Endothelial cell (in vitro differentiated cells): ENCODE measurements at regions not wholly inside any gene's neighbourhood (a gene's known extent, or its start where the extent isn't known, plus 50 kb on each side); places are given as distances from the start of the nearest gene placed in this dataset.

ENCODE experiments used
- DNase-seq: peaks from one replicate; pipeline ENCODE4 v3.0.0; 2021; ENCODE audit warnings: low spot score
- H3K27ac Mint-ChIP-seq: one replicate; pipeline ENCODE4 v1.8.0; 2021; ENCODE audit warnings: mixed read lengths, inconsistent platforms; ENCODE audit not compliant: unreplicated experiment
- H3K27me3 Mint-ChIP-seq: one replicate; pipeline ENCODE4 v1.8.0; 2021; ENCODE audit warnings: mild to moderate bottlenecking, moderate library complexity, mixed read lengths, inconsistent platforms; ENCODE audit not compliant: unreplicated experiment
- H3K36me3 Mint-ChIP-seq: one replicate; pipeline ENCODE4 v1.8.0; 2021; ENCODE audit warnings: mild to moderate bottlenecking, low read depth, mixed read lengths, inconsistent platforms; ENCODE audit not compliant: unreplicated experiment
- H3K4me1 Mint-ChIP-seq: one replicate; pipeline ENCODE4 v1.8.0; 2021; ENCODE audit warnings: mild to moderate bottlenecking, mixed read lengths, inconsistent platforms; ENCODE audit not compliant: unreplicated experiment
- H3K4me3 Mint-ChIP-seq: one replicate; pipeline ENCODE4 v1.8.0; 2021; ENCODE audit warnings: mild to moderate bottlenecking, mixed read lengths, inconsistent platforms; ENCODE audit not compliant: unreplicated experiment
- H3K9me3 Mint-ChIP-seq: one replicate; pipeline ENCODE4 v1.8.0; 2021; ENCODE audit warnings: mixed read lengths, inconsistent platforms; ENCODE audit not compliant: unreplicated experiment
- TF ChIP-seq, protein P1 (sequence below): fragments of 200-600 bp; sonication (generic); IDR thresholded peaks from one replicate; pipeline ENCODE4 v1.5.0; 2021; ENCODE audit warnings: antibody characterized with exemption; ENCODE audit not compliant: unreplicated experiment

DNA sequence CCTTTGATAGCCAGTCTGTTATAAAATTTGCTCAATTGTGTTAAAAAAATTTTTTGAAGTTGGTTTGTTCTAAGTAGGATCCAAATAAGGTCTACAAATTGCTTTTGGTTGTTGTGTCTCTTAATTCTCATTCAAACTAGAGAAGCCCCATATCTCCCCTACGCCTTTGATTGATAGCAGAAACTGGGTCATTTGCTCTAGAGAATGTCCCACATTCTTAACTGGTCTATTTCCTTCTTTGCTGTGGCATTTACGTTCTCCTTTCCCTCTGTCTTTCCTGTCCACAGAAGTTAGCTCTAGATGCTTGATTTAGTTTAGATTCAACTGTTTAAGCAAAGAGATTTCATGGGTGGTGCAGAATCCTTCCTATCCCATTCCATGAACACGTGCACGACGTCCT lies 174.6 kb upstream of the SVIL start:
- Mint-ChIP-seq H3K4me1 (peaks cover 15% of the 10 kb centered on the region), H3K27me3 (no peaks in the 10 kb centered on the region), H3K9me3 (no peaks in the 10 kb centered on the region), H3K36me3 (no peaks in the 10 kb centered on the region), H3K4me3 (no peak overlapping the region), H3K27ac (no peak overlapping the region)
- TF ChIP-seq, protein P1, sequence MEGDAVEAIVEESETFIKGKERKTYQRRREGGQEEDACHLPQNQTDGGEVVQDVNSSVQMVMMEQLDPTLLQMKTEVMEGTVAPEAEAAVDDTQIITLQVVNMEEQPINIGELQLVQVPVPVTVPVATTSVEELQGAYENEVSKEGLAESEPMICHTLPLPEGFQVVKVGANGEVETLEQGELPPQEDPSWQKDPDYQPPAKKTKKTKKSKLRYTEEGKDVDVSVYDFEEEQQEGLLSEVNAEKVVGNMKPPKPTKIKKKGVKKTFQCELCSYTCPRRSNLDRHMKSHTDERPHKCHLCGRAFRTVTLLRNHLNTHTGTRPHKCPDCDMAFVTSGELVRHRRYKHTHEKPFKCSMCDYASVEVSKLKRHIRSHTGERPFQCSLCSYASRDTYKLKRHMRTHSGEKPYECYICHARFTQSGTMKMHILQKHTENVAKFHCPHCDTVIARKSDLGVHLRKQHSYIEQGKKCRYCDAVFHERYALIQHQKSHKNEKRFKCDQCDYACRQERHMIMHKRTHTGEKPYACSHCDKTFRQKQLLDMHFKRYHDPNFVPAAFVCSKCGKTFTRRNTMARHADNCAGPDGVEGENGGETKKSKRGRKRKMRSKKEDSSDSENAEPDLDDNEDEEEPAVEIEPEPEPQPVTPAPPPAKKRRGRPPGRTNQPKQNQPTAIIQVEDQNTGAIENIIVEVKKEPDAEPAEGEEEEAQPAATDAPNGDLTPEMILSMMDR: no peak
- DNase-seq: no peak

DNA sequence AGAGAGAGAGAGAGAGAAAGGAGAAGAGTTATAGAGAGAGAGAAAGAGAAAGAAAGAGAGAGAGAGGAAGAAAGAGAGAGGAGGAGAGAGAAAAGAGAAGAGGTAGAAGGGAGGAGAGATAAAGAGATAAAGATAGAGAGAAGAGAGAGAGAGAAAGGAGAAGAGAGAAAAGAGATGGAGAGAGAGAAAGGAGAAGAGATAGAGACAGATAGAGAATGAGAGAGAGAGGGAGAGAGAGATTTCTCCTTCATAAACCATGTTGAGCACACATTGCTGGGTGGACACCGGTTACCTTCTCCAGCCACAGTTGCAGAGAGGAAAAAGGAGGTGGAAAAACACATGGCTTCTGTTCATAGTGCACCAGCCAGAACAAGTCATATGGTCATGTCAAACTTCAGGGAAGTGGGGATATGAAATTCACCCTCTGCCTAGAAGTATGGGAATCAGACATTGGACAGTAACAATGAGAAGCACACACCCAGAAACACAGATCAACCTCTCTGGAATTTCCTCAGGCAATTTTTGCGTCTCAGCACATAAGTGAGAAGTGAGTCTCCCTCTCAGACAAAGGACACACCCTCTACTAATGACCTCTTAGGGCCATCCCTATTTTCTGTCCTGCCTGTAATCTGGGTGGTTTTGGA lies 172.5 kb upstream of the SVIL start:
- H3K36me3 Mint-ChIP-seq: no peaks in the 10 kb centered on the region
- no peaks in the 10 kb centered on the region for H3K9me3 Mint-ChIP-seq
- no peaks in the 10 kb centered on the region for H3K27me3 Mint-ChIP-seq
- DNase-seq: no peak
- no peak overlapping the region for H3K27ac Mint-ChIP-seq
- TF ChIP-seq, protein P1: no peak
- no peak overlapping the region for H3K4me3 Mint-ChIP-seq
- peaks cover 27% of the 10 kb centered on the region for H3K4me1 Mint-ChIP-seq

DNA sequence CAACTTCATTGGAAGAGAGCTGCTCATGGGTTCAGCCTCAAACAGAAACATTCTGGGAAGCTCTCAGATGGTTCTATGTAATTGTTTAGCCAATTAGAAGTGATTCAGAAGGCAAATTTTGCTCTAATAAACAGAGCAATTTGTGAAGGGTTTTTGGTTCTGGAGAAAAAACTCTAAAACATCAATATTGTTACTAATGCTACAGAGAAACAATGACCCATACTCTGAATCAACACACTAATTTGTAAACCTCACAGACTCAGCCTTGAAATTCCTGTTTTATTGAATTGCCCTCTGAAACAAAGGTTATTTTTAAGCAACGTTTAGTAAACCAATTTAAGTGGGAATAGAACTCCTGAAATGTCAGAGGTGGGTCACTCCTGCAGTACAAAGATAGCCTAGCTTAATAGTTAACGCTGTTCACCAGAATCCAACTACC lies 171.6 kb upstream of the SVIL start:
- TF ChIP-seq, protein P1: no peak
- H3K27ac Mint-ChIP-seq: no peak overlapping the region
- no peak overlapping the region for H3K4me3 Mint-ChIP-seq
- H3K4me1 Mint-ChIP-seq: peaks cover 35% of the 10 kb centered on the region
- H3K36me3 Mint-ChIP-seq: no peaks in the 10 kb centered on the region
- H3K9me3 Mint-ChIP-seq: no peaks in the 10 kb centered on the region
- no peaks in the 10 kb centered on the region for H3K27me3 Mint-ChIP-seq
- DNase-seq: no peak

DNA sequence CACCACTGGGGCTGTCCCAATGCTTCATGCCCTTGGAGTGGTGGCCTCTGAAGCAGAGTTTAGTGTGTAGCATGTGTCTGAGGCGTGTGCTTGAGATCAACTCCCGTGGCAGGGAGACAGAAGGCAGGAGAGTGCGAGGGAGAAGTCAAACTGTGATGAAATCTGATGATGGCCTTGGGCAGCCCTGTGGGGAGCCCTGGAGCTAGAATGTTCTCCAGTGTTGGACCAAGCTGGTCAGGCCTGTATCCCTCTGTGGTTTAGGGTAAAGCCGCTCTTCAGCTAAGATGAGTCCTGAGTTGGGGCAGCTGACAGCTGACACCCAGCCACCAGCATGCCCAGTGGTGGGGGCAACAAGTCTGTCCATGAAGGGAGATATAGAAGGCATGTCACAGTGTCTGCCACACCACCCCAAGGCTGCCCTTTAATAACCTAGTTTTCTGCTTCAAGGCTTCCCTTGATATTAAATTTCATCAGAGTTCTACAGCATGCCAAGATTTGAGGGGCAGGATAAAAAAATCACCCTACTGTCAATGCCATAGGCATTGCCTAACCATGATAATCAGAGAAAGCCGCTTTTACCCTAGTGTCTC lies 170.5 kb upstream of the SVIL start:
- no peak overlapping the region for H3K27ac Mint-ChIP-seq
- H3K36me3 Mint-ChIP-seq: no peaks in the 10 kb centered on the region
- TF ChIP-seq, protein P1: no peak
- peaks cover 30% of the 10 kb centered on the region for H3K4me1 Mint-ChIP-seq
- DNase-seq: no peak
- no peaks in the 10 kb centered on the region for H3K9me3 Mint-ChIP-seq
- no peak overlapping the region for H3K4me3 Mint-ChIP-seq
- no peaks in the 10 kb centered on the region for H3K27me3 Mint-ChIP-seq
